Thymus (tissue), 11 donors: ENCODE measurements at regions not wholly inside any gene's neighbourhood (a gene's known extent, or its start where the extent isn't known, plus 50 kb on each side); places are given as distances from the start of the nearest gene placed in this dataset.

Experiments
- DNase-seq, 9 donors: peaks; one replicate each; pipeline ENCODE4 v3.0.0-alpha.2; 2013; ENCODE audit warnings: low spot score in 9 of 9, low read depth in 6 of 9, missing footprints in 1 of 9
- H3K27ac ChIP-seq, 2 donors: one replicate each; pipeline ENCODE4 v1.5.1; 2013; ENCODE audit warnings: control low read depth in 1 of 2, low read depth in 1 of 2, low read length in 1 of 2, mild to moderate bottlenecking in 1 of 2, moderate library complexity in 1 of 2
- H3K27me3 ChIP-seq, 2 donors: one replicate each; pipeline ENCODE4 v1.5.1; 2013; ENCODE audit warnings: low read length in 1 of 2; ENCODE audit not compliant: control insufficient read depth in 2 of 2, insufficient read depth in 1 of 2
- H3K36me3 ChIP-seq, 2 donors: one replicate each; pipeline ENCODE4 v1.5.1; 2013; ENCODE audit warnings: low read length in 1 of 2, mild to moderate bottlenecking in 1 of 2, moderate library complexity in 1 of 2; ENCODE audit not compliant: control insufficient read depth in 2 of 2, insufficient read depth in 2 of 2
- H3K4me1 ChIP-seq, 2 donors: one replicate each; pipeline ENCODE4 v1.5.1; 2013; ENCODE audit warnings: low read length in 2 of 2; ENCODE audit not compliant: control insufficient read depth in 2 of 2, insufficient read depth in 2 of 2
- H3K4me3 ChIP-seq, 2 donors: one replicate each; pipeline ENCODE4 v1.5.1; 2013; ENCODE audit warnings: low read length in 2 of 2, control low read depth in 1 of 2, mild to moderate bottlenecking in 1 of 2
- H3K9me3 ChIP-seq, 2 donors: one replicate each; pipeline ENCODE4 v1.5.1; 2013; ENCODE audit warnings: low read length in 1 of 2, mild to moderate bottlenecking in 1 of 2; ENCODE audit not compliant: control insufficient read depth in 2 of 2, insufficient read depth in 1 of 2
- WGBS: extraction: QIAGEN DNeasy Blood & Tissue Kit; methylation state at CpG from one replicate; pipeline ENCODE4 v1.1.7; 2013; 5-methylcytosine and 5-hydroxymethylcytosine counted together
- donor health status: healthy.

- H3K4me3 ChIP-seq: no peak overlapping the region
- 98% methylated on average over 15 of the region's 15 CpGs for WGBS
- no peak for DNase-seq
- H3K27ac ChIP-seq: no peak overlapping the region
- H3K27me3 ChIP-seq: no peaks in the 10 kb centered on the region
- H3K4me1 ChIP-seq: peaks cover 0 to 9% of the 10 kb centered on the region in 2 donors
- no peaks in the 10 kb centered on the region for H3K9me3 ChIP-seq
- no peaks in the 10 kb centered on the region for H3K36me3 ChIP-seq
These were observed 621.1 kb downstream of the BCOR start for GRCh38 chrX:39476604-39477021.

- DNase-seq: peak in 3 of 9 donors; percentile 8 to 35 (median 25)
- Histone ChIP-seq H3K27me3 (no peaks in the 10 kb centered on the region), H3K27ac (no peak overlapping the region), H3K36me3 (no peaks in the 10 kb centered on the region), H3K4me3 (no peak overlapping the region), H3K9me3 (no peaks in the 10 kb centered on the region), H3K4me1 (peaks cover 0 to 9% of the 10 kb centered on the region in 2 donors)
- WGBS: 85% methylated on average over 17 of the region's 17 CpGs
These were observed 620.6 kb downstream of the BCOR start for GRCh38 chrX:39477031-39477761.

DNA sequence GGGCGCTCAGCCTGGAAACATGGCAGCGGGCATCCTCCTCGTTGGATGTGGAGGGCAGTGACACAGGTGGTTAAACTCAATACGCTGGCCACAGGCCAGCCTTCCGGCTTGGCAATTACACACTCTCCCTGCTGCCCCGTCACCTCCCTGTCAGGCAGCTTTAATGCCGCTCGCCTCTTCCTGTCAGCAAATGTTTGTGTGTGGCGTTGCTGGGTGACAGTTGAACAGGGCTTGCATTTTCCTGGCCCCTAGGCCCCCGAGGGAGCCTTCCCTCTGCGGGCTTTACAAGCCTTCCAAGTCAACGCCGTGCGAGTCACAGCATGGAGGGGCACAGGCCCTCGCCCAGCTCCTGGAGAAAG lies 620.0 kb downstream of the BCOR start:
- peak in 5 of 9 donors; percentile 7 to 51 (median 11) for DNase-seq
- no peaks in the 10 kb centered on the region for H3K36me3 ChIP-seq
- no peaks in the 10 kb centered on the region for H3K27me3 ChIP-seq
- H3K4me1 ChIP-seq: peaks cover 0 to 9% of the 10 kb centered on the region in 2 donors
- no peak overlapping the region for H3K4me3 ChIP-seq
- WGBS: 23% methylated on average over 15 of the region's 15 CpGs
- no peak overlapping the region for H3K27ac ChIP-seq
- H3K9me3 ChIP-seq: no peaks in the 10 kb centered on the region

GRCh38 chrX:39479856-39480255 lies 617.9 kb downstream of the BCOR start:
- Histone ChIP-seq H3K27me3 (no peaks in the 10 kb centered on the region), H3K36me3 (no peaks in the 10 kb centered on the region), H3K9me3 (no peaks in the 10 kb centered on the region), H3K4me3 (no peak overlapping the region), H3K4me1 (peaks cover 0 to 9% of the 10 kb centered on the region in 2 donors), H3K27ac (no peak overlapping the region)
- 94% methylated on average over 4 of the region's 4 CpGs for WGBS
- no peak for DNase-seq

DNA sequence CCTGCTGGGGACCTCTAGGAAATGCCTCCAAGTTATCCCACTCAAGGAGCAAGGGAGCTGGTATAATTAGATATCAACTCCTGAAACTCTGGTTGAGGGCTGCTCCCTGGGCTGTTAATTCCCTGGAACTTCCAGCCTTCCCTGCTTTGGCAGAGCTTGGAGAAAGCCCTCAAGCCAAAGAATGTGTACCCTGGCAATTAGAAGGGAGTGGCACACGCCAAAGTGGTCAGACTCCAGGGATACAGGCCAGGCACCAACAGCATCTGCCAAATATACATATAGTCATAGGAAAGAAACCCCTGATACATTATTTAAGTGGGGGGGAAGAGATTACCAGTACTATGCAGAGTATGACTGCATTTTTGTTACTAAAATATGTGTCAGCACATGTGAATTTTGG lies 616.8 kb downstream of the BCOR start:
- 100% methylated on average over 1 of the region's 1 CpG for WGBS
- Histone ChIP-seq H3K9me3 (no peaks in the 10 kb centered on the region), H3K27me3 (no peaks in the 10 kb centered on the region), H3K36me3 (no peaks in the 10 kb centered on the region), H3K27ac (no peak overlapping the region), H3K4me1 (peaks cover 0 to 9% of the 10 kb centered on the region in 2 donors), H3K4me3 (no peak overlapping the region)
- DNase-seq: no peak

DNA sequence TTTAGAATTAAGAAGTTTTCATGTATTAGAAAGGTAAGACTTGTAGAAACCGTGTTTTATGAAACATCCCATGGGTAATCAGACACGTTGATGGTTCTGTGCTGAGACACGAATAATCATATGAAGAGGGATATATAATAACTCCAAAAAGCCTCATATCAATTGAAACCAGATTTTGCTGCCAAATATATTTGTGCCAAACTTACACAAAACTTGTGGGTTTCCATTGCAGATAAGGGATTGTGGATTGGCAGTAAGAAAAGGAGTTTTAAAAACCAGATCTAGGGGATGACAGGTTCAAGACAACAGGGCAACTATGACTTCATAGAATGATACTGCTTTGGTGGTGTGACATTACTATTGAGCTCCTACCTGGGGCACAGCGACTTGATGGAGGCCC lies 616.1 kb downstream of the BCOR start:
- DNase-seq: no peak
- WGBS: 96% methylated on average over 4 of the region's 4 CpGs

GRCh38 chrX:39484159-39485068 lies 613.3 kb downstream of the BCOR start:
- 85% methylated on average over 12 of the region's 12 CpGs for WGBS
- no peaks in the 10 kb centered on the region for H3K27me3 ChIP-seq
- H3K27ac ChIP-seq: no peak overlapping the region
- no peak overlapping the region for H3K4me3 ChIP-seq
- no peaks in the 10 kb centered on the region for H3K36me3 ChIP-seq
- no peaks in the 10 kb centered on the region for H3K4me1 ChIP-seq
- no peaks in the 10 kb centered on the region for H3K9me3 ChIP-seq
- DNase-seq: no peak

More for the DNA sequence above, 616.1 kb downstream of the BCOR start:
- Histone ChIP-seq H3K36me3 (no peaks in the 10 kb centered on the region), H3K9me3 (no peaks in the 10 kb centered on the region), H3K27ac (no peak overlapping the region), H3K4me1 (peaks cover 0 to 9% of the 10 kb centered on the region in 2 donors), H3K27me3 (no peaks in the 10 kb centered on the region), H3K4me3 (no peak overlapping the region)

DNA sequence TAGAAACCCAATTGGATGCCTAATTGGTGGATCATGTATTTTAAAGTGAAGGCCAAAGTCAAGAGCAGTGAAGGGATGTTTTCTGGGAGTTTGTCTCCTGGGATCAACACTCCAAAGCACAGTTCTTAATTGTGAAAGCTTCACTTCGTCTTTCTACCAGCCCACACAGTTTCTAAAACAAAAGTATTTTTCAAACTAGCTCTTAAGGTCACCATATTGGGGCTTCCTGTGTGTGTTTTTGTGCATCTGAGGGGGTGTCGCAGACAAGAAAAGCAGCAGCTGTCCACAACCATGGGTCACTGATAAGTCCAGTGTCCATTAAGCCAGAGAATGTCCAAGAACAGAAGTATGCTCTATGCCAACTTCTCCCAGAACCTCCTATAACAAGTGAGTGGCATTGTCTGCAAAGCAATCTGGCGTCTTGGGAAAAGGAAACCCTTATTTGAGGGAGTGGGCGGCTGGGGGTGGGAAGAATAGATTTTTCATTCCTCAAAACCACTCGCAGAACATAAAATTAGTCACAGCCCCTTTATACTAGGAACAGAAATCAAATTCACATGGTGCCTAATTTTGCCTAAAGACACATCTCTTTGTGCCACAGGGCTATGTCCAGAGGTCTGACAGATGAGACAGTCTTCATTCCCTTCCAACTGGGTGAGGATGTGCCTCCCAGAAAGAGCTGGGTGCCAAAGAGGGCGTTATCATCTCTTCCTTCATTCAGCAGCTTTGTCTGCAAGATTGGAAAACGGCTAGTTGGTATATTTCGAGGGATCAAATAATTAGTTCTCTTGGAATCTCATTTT lies 610.4 kb downstream of the BCOR start:
- H3K27me3 ChIP-seq: no peaks in the 10 kb centered on the region
- no peak for DNase-seq
- H3K4me1 ChIP-seq: peaks cover 2 to 11% of the 10 kb centered on the region in 2 donors
- H3K9me3 ChIP-seq: no peaks in the 10 kb centered on the region
- WGBS: 93% methylated on average over 8 of the region's 8 CpGs
- no peak overlapping the region for H3K27ac ChIP-seq
- no peaks in the 10 kb centered on the region for H3K36me3 ChIP-seq
- H3K4me3 ChIP-seq: no peak overlapping the region
